Tibial nerve (tissue), 4 donors: ENCODE measurements at regions not wholly inside any gene's neighbourhood (a gene's known extent, or its start where the extent isn't known, plus 50 kb on each side); places are given as distances from the start of the nearest gene placed in this dataset.

Experiments
- CTCF ChIP-seq, 5 experiments: fragments of 200-600 bp in 3 of 5; fragments of 450-650 bp in 2 of 5; sonication (generic) in 3 of 5; IDR thresholded peaks; one replicate each; pipeline ENCODE4 v1.5.1; 2016 to 2019; ENCODE audit warnings: antibody characterized with exemption in 5 of 5, mild to moderate bottlenecking in 3 of 5, moderate library complexity in 2 of 5
- EP300 ChIP-seq, 2 donors: sonication (generic); formaldehyde crosslinking; IDR thresholded peaks; one replicate each; pipeline ENCODE4 v1.6.1; 2017; ENCODE audit warnings: antibody characterized with exemption in 2 of 2, mild to moderate bottlenecking in 1 of 2
- POLR2A ChIP-seq, 2 donors: fragments of 450-650 bp; IDR thresholded peaks; one replicate each; pipeline ENCODE4 v1.6.1; 2017; ENCODE audit warnings: antibody characterized with exemption in 2 of 2, mild to moderate bottlenecking in 2 of 2, moderate library complexity in 2 of 2

GRCh38 chr13:90222758-90223157 is 1124.7 kb upstream of the MIR17HG start:
- TF ChIP-seq CTCF (IDR thresholded peaks at IDR 0.05) (no peak), POLR2A (IDR thresholded peaks at IDR 0.05) (no peak), EP300 (IDR thresholded peaks at IDR 0.05) (no peak)
